C1 segment of cervical spinal cord (tissue), 14 donors: ENCODE measurements at regions not wholly inside any gene's neighbourhood (a gene's known extent, or its start where the extent isn't known, plus 50 kb on each side); places are given as distances from the start of the nearest gene placed in this dataset.

Experiments
- DNase-seq, 14 donors: peaks; one replicate each; lab custom pipeline; 2025; lab: John Stamatoyannopoulos, UW

GRCh38 chr5:109917154-109917546 lies 227.4 kb downstream of the MAN2A1 start:
- no peak for DNase-seq

GRCh38 chr5:109917966-109918365 lies 228.2 kb downstream of the MAN2A1 start:
- no peak for DNase-seq

GRCh38 chr5:109920736-109921135 lies 231.0 kb downstream of the MAN2A1 start:
- no peak for DNase-seq

- DNase-seq: no peak
Observed at GRCh38 chr5:109921735-109922380, 232.1 kb downstream of the MAN2A1 start.

- DNase-seq: no peak
Observed at GRCh38 chr5:109922381-109922995, 232.8 kb downstream of the MAN2A1 start.

- no peak for DNase-seq
Observed at GRCh38 chr5:109923205-109923604, 233.5 kb downstream of the MAN2A1 start.

- no peak for DNase-seq
Observed at GRCh38 chr5:109924237-109925107, 234.7 kb downstream of the MAN2A1 start.

GRCh38 chr5:109927639-109928038 lies 237.9 kb downstream of the MAN2A1 start:
- DNase-seq: no peak

- DNase-seq: no peak
Observed at GRCh38 chr5:109928046-109928445, 238.3 kb downstream of the MAN2A1 start.

- DNase-seq: no peak
Observed at GRCh38 chr5:109928811-109929210, 239.1 kb downstream of the MAN2A1 start.

- no peak for DNase-seq
Observed at GRCh38 chr5:109929376-109929775, 239.6 kb downstream of the MAN2A1 start.

GRCh38 chr5:109929911-109930310 lies 240.2 kb downstream of the MAN2A1 start:
- no peak for DNase-seq

GRCh38 chr5:109931049-109931780 lies 241.5 kb downstream of the MAN2A1 start:
- DNase-seq: no peak

- DNase-seq: no peak
Observed at GRCh38 chr5:109935833-109936490, 246.2 kb downstream of the MAN2A1 start.

- DNase-seq: no peak
Observed at GRCh38 chr5:109936996-109937395, 247.3 kb downstream of the MAN2A1 start.

GRCh38 chr5:109937951-109938350 lies 248.2 kb downstream of the MAN2A1 start:
- DNase-seq: no peak

- no peak for DNase-seq
Observed at GRCh38 chr5:109938453-109938852, 248.7 kb downstream of the MAN2A1 start.

- no peak for DNase-seq
Observed at GRCh38 chr5:109939116-109939682, 249.5 kb downstream of the MAN2A1 start.

GRCh38 chr5:109942646-109943045 lies 252.9 kb downstream of the MAN2A1 start:
- no peak for DNase-seq

- no peak for DNase-seq
Observed at GRCh38 chr5:109943701-109944235, 254.0 kb downstream of the MAN2A1 start.

GRCh38 chr5:109944461-109944860 lies 254.7 kb downstream of the MAN2A1 start:
- no peak for DNase-seq
